T47D (cell line): ENCODE measurements at regions not wholly inside any gene's neighbourhood (a gene's known extent, or its start where the extent isn't known, plus 50 kb on each side); places are given as distances from the start of the nearest gene placed in this dataset.
"Not testable (repeated sequence)": the region's sequence is repeated elsewhere in the genome, so short reads cannot be mapped to it uniquely, and the experiment has no call there.

Source experiments
- DNase-seq, 2 experiments: peaks; one replicate each; pipeline versions ENCODE4 v3.0.0 to v3.0.0-alpha.2; 2011 to 2012; ENCODE audit warnings: low read depth in 1 of 2, low spot score in 1 of 2
- JUND ChIP-seq: IDR thresholded peaks from 2 replicates; pipeline ENCODE4 v1.6.1; 2012; ENCODE audit warnings: low read depth
- in situ Hi-C: cut with HindIII; loops from 2 replicates; pipeline ENCODE4 v1.10.0; 2016; ENCODE audit warnings: low sequenced_read_pairs, low pct_unique_long_range_greater_than_20kb

DNA sequence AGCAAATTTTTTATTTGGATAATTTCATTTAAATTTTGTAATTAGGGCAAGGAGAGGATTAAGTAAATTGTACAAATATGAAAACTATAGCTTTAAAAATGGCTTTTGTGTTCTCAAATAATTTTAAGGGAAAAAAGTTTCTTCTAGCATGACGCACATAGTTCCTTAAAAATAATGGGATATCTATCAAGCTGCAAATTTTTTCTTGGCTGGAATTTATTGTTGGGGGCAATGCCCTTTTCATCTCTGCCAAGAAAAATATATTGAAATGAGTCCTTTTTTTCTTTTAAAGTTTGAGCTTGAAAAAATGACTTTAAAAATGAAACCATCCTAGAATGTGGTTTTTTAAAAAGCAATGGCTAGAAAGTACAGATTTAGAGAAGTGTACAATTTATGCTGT lies 154.4 kb upstream of the UGT8 start:
- TF ChIP-seq JUND = no peak
- in situ Hi-C loops = no loop called here

DNA sequence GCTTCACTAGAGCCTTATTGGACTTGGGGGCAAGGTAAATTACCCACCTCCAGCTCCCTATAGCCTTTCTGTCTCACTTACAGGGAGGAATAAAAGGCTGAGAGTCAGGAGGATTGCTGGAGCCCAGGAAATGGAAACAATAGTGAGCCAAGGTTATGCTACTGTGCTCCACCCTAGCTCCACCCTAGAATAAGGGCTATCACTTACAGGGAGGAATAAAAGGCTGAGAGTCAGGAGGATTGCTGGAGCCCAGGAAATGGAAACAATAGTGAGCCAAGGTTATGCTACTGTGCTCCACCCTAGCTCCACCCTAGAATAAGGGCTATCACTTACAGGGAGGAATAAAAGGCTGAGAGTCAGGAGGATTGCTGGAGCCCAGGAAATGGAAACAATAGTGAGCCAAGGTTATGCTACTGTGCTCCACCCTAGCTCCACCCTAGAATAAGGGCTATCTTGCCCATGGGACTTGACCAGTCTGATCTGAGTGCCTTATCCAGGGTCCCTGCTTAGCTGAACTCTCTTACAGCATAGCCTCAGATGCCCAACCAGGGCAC lies 150.6 kb upstream of the UGT8 start:
- DNase-seq = not testable (repeated sequence)

More for the DNA sequence above, 154.4 kb upstream of the UGT8 start:
- DNase-seq = no peak

DNA sequence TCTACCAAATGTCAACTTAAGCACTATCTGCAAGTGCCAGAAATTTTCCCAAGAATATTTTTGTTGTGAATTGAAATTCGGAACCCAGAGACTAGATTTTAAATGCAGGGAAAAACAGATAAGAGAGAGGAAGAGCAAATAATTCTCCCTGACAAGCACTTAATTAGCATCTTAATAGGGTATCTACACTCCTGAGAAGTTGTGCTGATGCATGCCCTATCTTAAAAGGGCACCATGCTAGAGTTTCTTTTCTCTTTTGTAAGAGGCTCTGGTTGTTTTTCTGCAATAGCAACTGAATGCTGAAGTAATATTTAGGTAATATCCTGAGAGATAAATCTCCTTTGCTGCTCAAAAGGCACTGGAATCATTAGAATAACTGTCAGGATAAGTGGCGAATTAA lies 139.9 kb upstream of the UGT8 start:
- no peak for DNase-seq
- in situ Hi-C loops = no loop called here
- no peak for TF ChIP-seq JUND

More for the DNA sequence above, 150.6 kb upstream of the UGT8 start:
- in situ Hi-C loops = not testable (repeated sequence)

DNA sequence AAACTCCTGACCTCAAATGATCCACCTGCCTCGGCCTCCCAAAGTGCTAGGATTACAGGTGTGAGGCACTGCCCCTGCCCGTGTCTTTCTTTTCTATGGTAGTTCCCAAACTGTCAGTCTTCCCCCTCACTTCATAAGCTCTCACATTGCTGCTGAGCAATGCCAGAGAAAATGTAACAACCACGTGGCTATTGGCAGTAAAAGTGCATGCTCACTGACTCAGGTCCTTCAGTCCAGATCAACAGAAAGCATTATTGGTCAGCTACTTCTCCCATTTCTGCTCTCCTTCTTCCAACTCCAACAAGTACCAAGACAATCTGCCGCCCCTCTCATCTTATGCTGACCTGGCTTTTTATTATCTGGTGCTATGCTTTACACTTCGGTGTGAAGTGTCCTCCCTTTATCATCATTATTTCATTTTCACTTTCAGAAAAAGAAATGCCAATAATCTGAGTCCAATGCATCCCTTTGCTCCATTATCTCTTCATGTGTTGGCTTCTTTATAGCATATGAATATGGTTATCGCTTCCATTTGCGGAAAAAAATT lies 133.8 kb upstream of the UGT8 start:
- peak in 1 of 2 experiments; percentile 11 for DNase-seq
- no peak for TF ChIP-seq JUND

DNA sequence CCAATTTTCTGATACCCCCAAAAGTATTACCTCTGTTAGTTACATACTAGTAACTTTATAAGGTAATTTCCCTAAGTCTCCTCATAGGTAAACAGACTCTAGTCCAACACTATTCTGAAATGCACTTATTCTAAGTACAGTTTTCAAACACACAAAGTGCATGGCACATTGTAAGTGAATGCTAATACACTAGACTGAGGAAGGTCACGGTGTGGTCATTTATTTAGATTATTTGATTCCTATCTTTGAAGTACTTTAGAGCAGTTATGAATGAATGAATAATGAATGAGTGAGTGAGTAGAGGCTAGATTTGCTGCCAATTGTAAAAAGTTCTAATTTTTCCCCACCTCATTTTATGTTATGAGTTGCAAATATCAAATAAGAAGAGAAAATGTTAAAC lies 132.8 kb upstream of the UGT8 start:
- in situ Hi-C loops = no loop called here
- DNase-seq = no peak
- no peak for TF ChIP-seq JUND

More for the DNA sequence above, 133.8 kb upstream of the UGT8 start:
- in situ Hi-C loops = no loop called here

DNA sequence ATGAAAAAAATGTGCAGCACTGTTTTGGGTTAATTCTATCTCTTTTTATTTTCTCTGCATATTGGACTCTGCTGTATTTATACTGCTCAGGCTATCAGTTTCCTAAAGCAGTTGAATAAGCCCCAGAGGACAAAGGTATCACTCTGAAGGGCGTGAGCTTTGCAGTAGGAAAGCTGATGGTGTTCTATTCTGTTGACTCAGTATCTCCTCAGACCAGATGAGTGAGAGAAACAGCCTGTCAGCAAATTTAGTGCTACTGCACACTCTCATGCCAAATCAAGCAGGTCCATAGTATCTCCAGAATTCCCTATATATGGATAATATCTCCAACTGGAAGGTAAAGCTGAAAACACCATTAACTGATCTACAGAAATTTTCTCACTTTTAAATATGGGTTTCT lies 132.3 kb upstream of the UGT8 start:
- in situ Hi-C loops = no loop called here
- no peak for DNase-seq
- TF ChIP-seq JUND = no peak

DNA sequence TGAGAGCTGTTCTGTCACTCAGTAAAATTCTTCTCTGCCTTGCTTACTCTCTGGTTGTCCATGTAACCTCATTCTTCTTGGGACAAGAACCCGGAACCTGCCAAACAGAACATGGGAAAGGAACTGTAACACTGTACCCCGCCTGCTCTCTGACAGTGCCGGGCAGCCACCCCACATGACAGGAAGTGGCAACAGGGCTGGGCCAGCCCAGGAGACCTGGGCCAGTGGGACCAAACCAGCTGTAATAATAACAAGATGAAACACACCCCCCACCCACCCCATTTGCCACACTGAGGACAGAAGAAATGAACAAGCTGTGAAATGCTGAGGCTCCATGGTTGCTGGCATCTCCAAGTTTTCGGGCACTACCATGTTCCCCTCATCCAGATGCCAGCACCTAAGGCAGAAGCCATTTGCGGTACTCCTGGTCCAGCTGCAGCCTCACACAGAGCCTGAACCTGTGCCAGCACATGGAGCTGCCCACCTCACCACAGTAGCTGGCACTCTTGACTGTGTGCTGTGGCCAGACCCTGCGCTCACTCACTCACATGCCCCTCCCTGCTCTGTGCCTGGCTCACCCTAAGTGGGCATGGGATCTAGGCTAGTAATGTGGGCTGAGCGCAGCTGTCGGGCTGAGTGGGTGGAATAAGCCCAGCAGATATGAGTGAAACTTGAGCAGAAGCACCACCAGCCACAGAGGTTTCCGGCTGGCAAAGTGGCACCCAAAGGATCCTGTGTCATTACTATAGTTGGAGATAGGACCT lies 126.2 kb upstream of the UGT8 start:
- in situ Hi-C loops = no loop called here
- no peak for DNase-seq
- no peak for TF ChIP-seq JUND

DNA sequence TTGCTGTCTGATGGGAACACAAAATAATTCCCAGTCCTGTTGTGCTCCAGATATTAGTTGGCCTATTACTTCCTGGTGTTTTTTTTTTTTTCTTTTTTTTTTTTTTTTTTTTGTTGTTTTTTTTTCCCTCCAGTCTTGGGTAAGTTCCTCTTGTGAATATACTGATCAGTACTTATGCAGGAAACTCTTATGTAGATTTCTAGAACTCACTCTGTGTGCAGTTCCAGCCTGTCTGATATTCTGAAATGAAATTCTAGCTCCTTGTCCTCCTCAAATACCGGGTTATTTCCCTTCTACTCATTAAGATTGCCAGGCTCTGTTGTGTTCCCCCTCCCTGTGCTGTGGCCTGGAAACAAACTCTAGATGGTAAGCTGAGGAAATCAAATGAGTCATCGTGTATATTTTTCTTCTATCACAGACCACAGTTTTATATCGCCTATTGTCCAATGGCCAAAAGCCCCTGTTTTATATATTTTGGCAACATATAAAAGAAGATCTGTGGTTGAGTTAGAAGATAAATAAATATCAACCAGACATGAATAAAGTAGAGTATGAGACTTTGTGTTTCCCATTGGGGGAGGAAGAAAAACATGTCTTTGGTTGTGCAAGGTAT lies 124.3 kb upstream of the UGT8 start:
- TF ChIP-seq JUND = no peak
- no peak for DNase-seq
- in situ Hi-C loops = no loop called here

DNA sequence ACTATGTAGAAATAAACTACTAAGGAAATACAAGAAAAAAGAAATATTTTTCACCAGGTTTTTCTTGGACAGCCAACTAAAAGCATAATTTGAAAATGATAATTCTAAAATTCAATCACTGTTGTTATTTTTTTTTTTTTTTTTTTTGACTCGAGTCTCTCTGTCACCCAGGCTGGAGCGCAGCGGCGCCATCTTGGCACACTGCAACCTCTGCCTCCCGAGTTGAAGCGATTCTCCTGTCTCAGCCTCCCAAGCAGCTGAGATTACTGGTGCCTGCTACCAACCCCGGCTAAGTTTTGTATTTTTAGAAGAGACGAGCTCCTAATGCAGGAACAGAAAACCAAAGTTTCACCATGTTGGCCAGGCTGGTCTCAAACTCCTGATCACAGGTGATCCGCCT lies 122.3 kb upstream of the UGT8 start:
- no peak for DNase-seq
- TF ChIP-seq JUND = no peak
- in situ Hi-C loops = no loop called here

DNA sequence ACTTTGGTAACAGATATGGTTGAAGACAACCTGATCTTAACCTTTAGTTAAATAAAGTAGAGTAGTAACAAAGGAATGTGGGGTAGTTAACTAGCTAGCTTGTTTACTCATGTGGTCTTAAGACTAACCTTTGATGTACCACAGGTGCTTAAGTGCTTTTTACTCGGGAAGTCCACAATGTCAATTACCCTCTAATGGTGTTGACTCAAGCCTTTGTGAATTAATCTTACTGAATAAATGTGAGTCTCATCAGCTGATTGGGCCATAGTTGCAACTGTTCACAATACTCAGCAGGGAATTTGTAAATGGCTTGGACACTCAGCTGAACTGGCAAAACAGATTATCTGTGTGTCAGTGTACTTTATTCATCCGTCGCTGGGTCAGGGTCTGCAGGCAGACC lies 119.0 kb upstream of the UGT8 start:
- no peak for TF ChIP-seq JUND
- no peak for DNase-seq
- in situ Hi-C loops = no loop called here

DNA sequence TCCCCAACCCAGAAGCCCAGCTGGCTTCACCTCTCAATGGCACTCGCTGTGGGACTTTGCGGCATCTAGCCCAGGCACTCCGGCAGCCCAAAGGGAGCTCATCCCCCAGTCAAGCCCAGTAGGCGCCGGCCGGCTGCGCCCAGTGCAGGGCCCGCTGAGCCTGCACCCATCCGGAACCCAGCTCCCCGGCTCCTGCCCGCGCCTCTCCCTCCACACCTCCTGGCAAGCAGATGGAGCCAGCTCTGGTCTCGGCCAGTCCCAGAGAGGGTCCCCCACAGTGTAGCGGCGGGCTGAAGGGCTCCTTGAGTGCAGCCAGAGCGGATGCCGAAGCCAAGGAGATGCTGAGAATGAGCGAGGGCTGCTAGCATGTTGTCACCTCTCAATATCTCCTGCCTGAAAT lies 116.8 kb upstream of the UGT8 start:
- TF ChIP-seq JUND = no peak
- in situ Hi-C loops = no loop called here
- no peak for DNase-seq

DNA sequence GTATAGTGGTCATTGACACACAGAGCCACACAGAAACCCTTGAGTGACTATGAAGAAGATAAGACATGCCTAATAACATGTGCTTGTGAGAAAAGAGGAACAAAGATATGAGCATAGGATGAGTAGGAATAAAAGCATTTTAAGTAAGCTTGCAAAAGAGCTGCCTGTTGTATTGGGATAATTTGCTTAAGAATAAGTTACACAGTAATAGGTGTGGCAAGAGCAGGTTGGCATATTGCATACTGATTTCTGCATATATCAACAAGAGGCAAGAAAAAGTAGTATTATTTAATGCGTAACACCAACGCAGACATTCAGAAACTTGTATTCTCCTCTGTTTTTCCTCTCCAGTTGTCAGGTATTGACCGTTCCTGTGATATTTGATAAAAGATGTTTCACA lies 111.5 kb upstream of the UGT8 start:
- in situ Hi-C loops = no loop called here
- TF ChIP-seq JUND = no peak
- no peak for DNase-seq

DNA sequence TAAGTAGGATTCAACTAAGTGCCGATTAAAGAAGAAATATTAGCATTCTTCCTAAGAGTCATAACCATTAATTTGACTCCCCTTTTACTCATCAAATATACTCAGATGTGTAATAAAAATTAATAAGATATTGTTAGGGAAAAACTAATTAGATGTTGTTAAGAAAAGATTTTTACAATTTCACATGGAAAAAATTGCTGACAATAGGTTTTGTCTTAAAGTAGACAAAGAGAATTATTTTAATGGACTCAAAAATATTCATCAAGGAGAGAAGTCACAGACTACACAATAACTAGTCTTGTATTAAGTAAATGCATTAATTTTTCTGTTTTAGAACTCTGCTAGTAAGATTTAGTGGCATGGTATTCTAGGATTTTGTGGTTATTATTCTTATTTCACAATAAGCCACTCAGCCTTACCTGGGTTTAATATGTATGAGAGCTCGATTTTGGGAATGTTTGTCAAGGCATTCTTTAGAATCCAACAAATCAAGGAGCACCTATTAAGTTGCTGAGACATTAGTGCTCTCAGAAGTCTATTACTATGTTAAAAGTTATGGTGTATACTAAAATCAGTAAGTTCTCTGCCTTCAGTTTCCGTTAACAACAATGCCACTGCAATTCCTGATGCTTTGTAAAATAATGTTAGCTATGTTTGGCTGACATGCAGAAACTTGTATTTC lies 110.2 kb upstream of the UGT8 start:
- in situ Hi-C loops = no loop called here
- no peak for TF ChIP-seq JUND
- DNase-seq = no peak
